HG03025 (cell line): ENCODE measurements at regions not wholly inside any gene's neighbourhood (a gene's known extent, or its start where the extent isn't known, plus 50 kb on each side); places are given as distances from the start of the nearest gene placed in this dataset.

ENCODE experiments used
- ATAC-seq: cut with Tn5 transposase; IDR thresholded peaks from one replicate; pipeline ENCODE4 v1.9.1; 2021; ENCODE audit warnings: mild to moderate bottlenecking, moderate library complexity; ENCODE audit not compliant: unreplicated experiment, low FRiP score

- no peak for ATAC-seq
Measured at GRCh38 chr5:68550015-68550414, 334.5 kb downstream of the PIK3R1 start.

- ATAC-seq: no peak
Measured at GRCh38 chr5:68551436-68551835, 335.9 kb downstream of the PIK3R1 start.

- no peak for ATAC-seq
Measured at GRCh38 chr5:68554571-68555279, 339.2 kb downstream of the PIK3R1 start.

GRCh38 chr5:68555907-68556681 is 340.5 kb downstream of the PIK3R1 start:
- ATAC-seq: no peak

GRCh38 chr5:68557162-68557936 is 341.8 kb downstream of the PIK3R1 start:
- ATAC-seq: no peak

GRCh38 chr5:68562308-68562707 is 346.8 kb downstream of the PIK3R1 start:
- no peak for ATAC-seq

GRCh38 chr5:68565427-68565826 is 349.9 kb downstream of the PIK3R1 start:
- no peak for ATAC-seq

- ATAC-seq: no peak
Measured at GRCh38 chr5:68576805-68577204, 361.2 kb downstream of the PIK3R1 start.

- no peak for ATAC-seq
Measured at GRCh38 chr5:68582284-68582683, 366.7 kb downstream of the PIK3R1 start.

GRCh38 chr5:68587171-68587570 is 371.6 kb downstream of the PIK3R1 start:
- no peak for ATAC-seq

GRCh38 chr5:68591850-68592249 is 376.3 kb downstream of the PIK3R1 start:
- no peak for ATAC-seq

- ATAC-seq: no peak
Measured at GRCh38 chr5:68592351-68592750, 376.8 kb downstream of the PIK3R1 start.

GRCh38 chr5:68593211-68593671 is 377.7 kb downstream of the PIK3R1 start:
- no peak for ATAC-seq

- no peak for ATAC-seq
Measured at GRCh38 chr5:68612972-68613371, 397.4 kb downstream of the PIK3R1 start.

GRCh38 chr5:68618501-68618900 is 402.9 kb downstream of the PIK3R1 start:
- no peak for ATAC-seq

GRCh38 chr5:68627001-68627400 is 411.4 kb downstream of the PIK3R1 start:
- ATAC-seq: no peak

- no peak for ATAC-seq
Measured at GRCh38 chr5:68628082-68628814, 412.7 kb downstream of the PIK3R1 start.

GRCh38 chr5:68630354-68630753 is 414.8 kb downstream of the PIK3R1 start:
- ATAC-seq: no peak

- no peak for ATAC-seq
Measured at GRCh38 chr5:68631884-68632283, 416.3 kb downstream of the PIK3R1 start.

GRCh38 chr5:68641211-68641610 is 425.7 kb downstream of the PIK3R1 start:
- no peak for ATAC-seq
